ENCODE measurements at regions not wholly inside any gene's neighbourhood (a gene's known extent, or its start where the extent isn't known, plus 50 kb on each side); places are given as distances from the start of the nearest gene placed in this dataset.

DNA sequence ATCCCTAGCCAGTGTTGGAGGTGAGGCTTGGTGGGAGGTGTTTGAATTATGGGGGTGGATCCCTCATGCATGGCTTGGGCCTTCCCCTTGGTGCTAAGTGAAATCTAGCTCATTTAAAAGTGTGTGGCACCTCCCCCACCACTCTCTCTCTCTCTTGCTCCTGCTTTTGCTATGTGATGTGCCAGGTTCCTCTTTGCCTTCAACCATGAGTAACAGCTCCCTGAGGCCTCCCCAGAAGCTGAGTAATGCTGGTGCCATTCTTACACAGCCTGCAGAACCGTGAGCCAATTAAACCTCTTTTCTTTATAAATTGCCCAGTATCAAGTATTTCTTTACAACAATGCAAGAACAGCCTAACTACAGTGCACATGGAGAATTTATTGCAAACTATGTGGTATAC lies 188.8 kb upstream of the POT1 start:
- H3K4me1 ChIP-seq (replicated peaks in 1 of 2): no peaks in the 10 kb centered on the region
- no peaks in the 10 kb centered on the region for H3K27me3 ChIP-seq
- TF ChIP-seq, protein P1, sequence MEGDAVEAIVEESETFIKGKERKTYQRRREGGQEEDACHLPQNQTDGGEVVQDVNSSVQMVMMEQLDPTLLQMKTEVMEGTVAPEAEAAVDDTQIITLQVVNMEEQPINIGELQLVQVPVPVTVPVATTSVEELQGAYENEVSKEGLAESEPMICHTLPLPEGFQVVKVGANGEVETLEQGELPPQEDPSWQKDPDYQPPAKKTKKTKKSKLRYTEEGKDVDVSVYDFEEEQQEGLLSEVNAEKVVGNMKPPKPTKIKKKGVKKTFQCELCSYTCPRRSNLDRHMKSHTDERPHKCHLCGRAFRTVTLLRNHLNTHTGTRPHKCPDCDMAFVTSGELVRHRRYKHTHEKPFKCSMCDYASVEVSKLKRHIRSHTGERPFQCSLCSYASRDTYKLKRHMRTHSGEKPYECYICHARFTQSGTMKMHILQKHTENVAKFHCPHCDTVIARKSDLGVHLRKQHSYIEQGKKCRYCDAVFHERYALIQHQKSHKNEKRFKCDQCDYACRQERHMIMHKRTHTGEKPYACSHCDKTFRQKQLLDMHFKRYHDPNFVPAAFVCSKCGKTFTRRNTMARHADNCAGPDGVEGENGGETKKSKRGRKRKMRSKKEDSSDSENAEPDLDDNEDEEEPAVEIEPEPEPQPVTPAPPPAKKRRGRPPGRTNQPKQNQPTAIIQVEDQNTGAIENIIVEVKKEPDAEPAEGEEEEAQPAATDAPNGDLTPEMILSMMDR (IDR thresholded peaks at IDR 0.05): no peak
- TF ChIP-seq POLR2A (IDR thresholded peaks at IDR 0.05): no peak
- intact Hi-C loops (cut with DNase I): no loop called here
- H3K4me3 ChIP-seq: no peak overlapping the region
- WGBS, 4 donors: 81 to 86% (median 82%) methylated on average over 1 of the region's 1 CpG
- no peak overlapping the region for H3K27ac ChIP-seq
- H3K36me3 ChIP-seq (replicated peaks in 1 of 2): no peaks in the 10 kb centered on the region
- H3K9me3 ChIP-seq (replicated peaks in 1 of 3): no peaks in the 10 kb centered on the region
- no peak for DNase-seq

DNA sequence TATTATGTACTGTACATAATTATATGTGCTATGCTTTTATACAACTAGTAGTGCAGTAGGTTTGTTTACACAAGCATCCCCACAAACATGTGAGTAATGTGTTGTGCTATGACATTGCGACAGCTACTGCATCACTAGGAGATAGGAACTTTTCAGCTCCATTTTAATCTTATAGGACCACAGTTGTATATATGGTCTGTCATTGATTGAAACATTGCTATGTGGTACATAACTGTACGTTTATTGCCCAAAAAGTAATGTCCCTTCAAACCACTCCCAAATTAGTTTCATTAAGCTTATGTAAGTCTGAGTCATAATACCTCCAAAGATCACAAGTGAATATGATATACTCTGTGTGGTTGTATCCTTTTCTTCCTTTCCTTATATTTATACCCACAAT lies 183.2 kb upstream of the POT1 start:
- no peak overlapping the region for H3K27ac ChIP-seq
- H3K36me3 ChIP-seq (replicated peaks in 1 of 2): no peaks in the 10 kb centered on the region
- 73 to 91% (median 81%) methylated on average over 2 of the region's 2 CpGs for WGBS, 4 donors
- no peaks in the 10 kb centered on the region for H3K4me1 ChIP-seq (replicated peaks in 1 of 2)
- no peaks in the 10 kb centered on the region for H3K27me3 ChIP-seq
- DNase-seq: no peak
- TF ChIP-seq POLR2A (IDR thresholded peaks at IDR 0.05): no peak
- TF ChIP-seq, protein P1 (IDR thresholded peaks at IDR 0.05): no peak
- H3K4me3 ChIP-seq: no peak overlapping the region
- no peaks in the 10 kb centered on the region for H3K9me3 ChIP-seq (replicated peaks in 1 of 3)
- intact Hi-C loops (cut with DNase I): no loop called here

DNA sequence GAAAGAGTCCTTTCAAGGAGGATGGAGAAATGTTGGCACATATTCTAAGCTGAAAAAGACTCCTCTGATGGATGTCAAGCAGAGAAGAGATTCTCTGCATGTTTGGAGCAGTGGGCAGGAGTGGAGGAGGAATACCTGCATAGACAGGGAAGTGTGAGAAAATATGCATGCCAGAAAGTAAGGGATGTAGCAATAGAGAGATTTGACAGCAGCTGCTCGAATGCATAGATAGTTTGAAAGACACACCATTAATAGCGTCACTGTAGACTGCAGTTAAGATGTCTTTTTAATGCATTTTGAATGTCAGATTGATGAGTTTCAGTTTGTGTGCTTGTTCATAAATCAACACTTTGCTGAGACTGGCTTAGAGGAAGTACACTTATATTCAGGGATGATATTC lies 169.9 kb upstream of the POT1 start:
- no peaks in the 10 kb centered on the region for H3K36me3 ChIP-seq (replicated peaks in 1 of 2)
- DNase-seq: no peak
- H3K4me3 ChIP-seq: no peak overlapping the region
- H3K9me3 ChIP-seq (replicated peaks in 1 of 3): no peaks in the 10 kb centered on the region
- no peaks in the 10 kb centered on the region for H3K4me1 ChIP-seq (replicated peaks in 1 of 2)
- no peak overlapping the region for H3K27ac ChIP-seq
- H3K27me3 ChIP-seq: no peaks in the 10 kb centered on the region
- intact Hi-C loops (cut with DNase I): no loop called here
- no peak for TF ChIP-seq POLR2A (IDR thresholded peaks at IDR 0.05)
- TF ChIP-seq, protein P1 (IDR thresholded peaks at IDR 0.05): no peak
- 33 to 76% (median 62%) methylated on average over 2 of the region's 2 CpGs for WGBS, 4 donors

DNA sequence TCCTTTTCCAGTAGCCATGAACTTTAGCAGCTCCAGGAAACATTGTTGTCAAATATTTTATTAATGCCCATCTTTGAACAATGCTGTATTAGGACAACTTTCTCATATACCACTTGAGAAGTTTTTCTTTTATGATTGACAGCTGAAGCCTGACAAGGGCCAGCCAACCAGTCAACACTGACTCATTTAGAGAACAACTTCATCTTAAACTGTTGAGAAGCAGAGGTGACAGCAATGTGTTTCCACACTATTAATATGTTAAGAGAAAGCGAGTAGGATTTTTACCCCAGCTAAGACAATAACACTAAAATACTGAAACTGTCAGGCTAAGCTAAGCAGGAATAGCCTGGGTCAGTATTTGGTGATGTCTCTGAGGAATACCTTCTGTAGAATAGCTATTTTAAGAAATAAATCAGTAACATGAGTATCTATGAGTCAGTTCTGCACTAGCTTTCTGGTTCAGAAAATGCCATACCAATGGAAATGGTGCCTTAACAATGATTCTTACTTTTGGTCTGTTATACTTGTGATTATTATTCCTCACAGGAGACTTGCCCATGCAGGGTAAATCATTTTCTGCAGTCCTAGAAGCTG lies 168.8 kb upstream of the POT1 start:
- WGBS, 4 donors: 74 to 89% (median 82%) methylated on average over 1 of the region's 1 CpG
- Histone ChIP-seq H3K27me3 (no peaks in the 10 kb centered on the region), H3K9me3 (replicated peaks in 1 of 3) (no peaks in the 10 kb centered on the region), H3K4me3 (no peak overlapping the region), H3K27ac (no peak overlapping the region), H3K4me1 (replicated peaks in 1 of 2) (no peaks in the 10 kb centered on the region), H3K36me3 (replicated peaks in 1 of 2) (no peaks in the 10 kb centered on the region)
- no peak for TF ChIP-seq POLR2A (IDR thresholded peaks at IDR 0.05)
- TF ChIP-seq, protein P1 (IDR thresholded peaks at IDR 0.05): no peak
- intact Hi-C loops (cut with DNase I): no loop called here
- DNase-seq: no peak

Measured in adrenal gland (tissue), 9 donors.